GM23338 (cell line): ENCODE measurements at regions not wholly inside any gene's neighbourhood (a gene's known extent, or its start where the extent isn't known, plus 50 kb on each side); places are given as distances from the start of the nearest gene placed in this dataset.

ENCODE experiments used
- ATAC-seq: fragments of 200-7000 bp; cut with Tn5 transposase; 3 replicates; pipeline ENCODE4 v1.9.1; 2020
- DNase-seq: peaks from one replicate; pipeline ENCODE4 v3.0.0-alpha.2; 2015; ENCODE audit warnings: low spot score
- H2AFZ ChIP-seq: fragments of 200-600 bp; sonication (generic); 2 replicates; pipeline ENCODE4 v1.8.0; 2016; ENCODE audit warnings: antibody characterized with exemption, mild to moderate bottlenecking, moderate library complexity
- H3F3A ChIP-seq: fragments of 200-600 bp; sonication (generic); replicated peaks from 2 replicates; pipeline ENCODE4 v1.8.0; 2017; ENCODE audit warnings: antibody characterized with exemption, mixed run types, low read depth
- H3K27ac ChIP-seq: fragments of 200-600 bp; sonication (generic); 2 replicates; pipeline ENCODE4 v1.6.1; 2016; ENCODE audit warnings: low read depth
- H3K27me3 ChIP-seq: fragments of 200-600 bp; sonication (generic); 2 replicates; pipeline ENCODE4 v1.8.0; 2016; ENCODE audit warnings: mild to moderate bottlenecking, mixed run types, moderate library complexity; ENCODE audit not compliant: insufficient read depth
- H3K36me3 ChIP-seq: fragments of 200-600 bp; sonication (generic); 2 replicates; pipeline ENCODE4 v1.8.0; 2016; ENCODE audit warnings: mild to moderate bottlenecking; ENCODE audit not compliant: insufficient read depth
- H3K4me1 ChIP-seq: fragments of 200-600 bp; sonication (generic); 2 replicates; pipeline ENCODE4 v1.8.0; 2016; ENCODE audit warnings: mild to moderate bottlenecking, moderate library complexity; ENCODE audit not compliant: insufficient read depth
- H3K4me2 ChIP-seq: fragments of 200-600 bp; sonication (generic); 2 replicates; pipeline ENCODE4 v1.7.1; 2017; ENCODE audit warnings: mixed run types
- H3K4me3 ChIP-seq: fragments of 200-600 bp; sonication (generic); 2 replicates; pipeline ENCODE4 v1.6.1; 2016; ENCODE audit warnings: mixed run types
- H3K79me2 ChIP-seq: fragments of 200-600 bp; sonication (generic); replicated peaks from 2 replicates; pipeline ENCODE4 v1.8.0; 2017; ENCODE audit warnings: mild to moderate bottlenecking; ENCODE audit not compliant: insufficient read depth
- H3K9me2 ChIP-seq: fragments of 200-600 bp; sonication (generic); 2 replicates; pipeline ENCODE4 v1.8.0; 2017; ENCODE audit not compliant: insufficient read depth
- H4K20me1 ChIP-seq: fragments of 200-600 bp; sonication (generic); replicated peaks from 2 replicates; pipeline ENCODE4 v1.8.0; 2017; ENCODE audit warnings: mild to moderate bottlenecking; ENCODE audit not compliant: insufficient read depth
- H3K27ac Mint-ChIP-seq: 2 replicates; pipeline ENCODE4 v1.8.0; 2020; ENCODE audit warnings: inconsistent platforms, mild to moderate bottlenecking, moderate library complexity, mixed read lengths
- H3K27me3 Mint-ChIP-seq: 3 replicates; pipeline ENCODE4 v1.8.0; 2022; ENCODE audit warnings: low read depth, mild to moderate bottlenecking, moderate library complexity, mixed read lengths, inconsistent platforms; ENCODE audit not compliant: insufficient read depth, poor library complexity
- H3K36me3 Mint-ChIP-seq: 3 replicates; pipeline ENCODE4 v1.8.0; 2021; ENCODE audit warnings: low read depth, mild to moderate bottlenecking, inconsistent platforms, moderate library complexity, mixed read lengths
- H3K4me1 Mint-ChIP-seq: 3 replicates; pipeline ENCODE4 v1.8.0; 2020; ENCODE audit warnings: mild to moderate bottlenecking, inconsistent platforms, mixed read lengths
- H3K4me3 Mint-ChIP-seq: 3 replicates; pipeline ENCODE4 v1.8.0; 2021; ENCODE audit warnings: moderate library complexity, mild to moderate bottlenecking, inconsistent platforms, mixed read lengths
- H3K9me3 Mint-ChIP-seq: 3 replicates; pipeline ENCODE4 v1.8.0; 2020; ENCODE audit warnings: moderate library complexity, mild to moderate bottlenecking, inconsistent platforms, mixed read lengths
- CREB1 ChIP-seq: fragments of 250-450 bp; sonication (Bioruptor Pico); IDR thresholded peaks from 2 replicates; pipeline ENCODE4 v1.5.0; 2020; ENCODE audit warnings: low read depth, mild to moderate bottlenecking, moderate library complexity
- CTCF ChIP-seq, 2 experiments: fragments of 200-600 bp in 1 of 2; sonication (generic) in 1 of 2; conservative IDR thresholded peaks; 2 replicates each; pipeline versions ENCODE4 v1.5.1 to v1.6.1; 2016 to 2017; ENCODE audit warnings: antibody characterized with exemption in 2 of 2, low read depth in 2 of 2, mild to moderate bottlenecking in 2 of 2, moderate library complexity in 1 of 2
- ETS1 ChIP-seq: IDR thresholded peaks from 2 replicates; pipeline ENCODE4 v1.6.1; 2016; ENCODE audit warnings: antibody characterized with exemption
- EZH2 ChIP-seq: fragments of 200-600 bp; sonication (generic); IDR thresholded peaks from one replicate; pipeline ENCODE4 v1.8.0; 2017; ENCODE audit warnings: antibody characterized with exemption, mild to moderate bottlenecking, low read depth; ENCODE audit not compliant: unreplicated experiment
- EZH2phosphoT487 ChIP-seq: fragments of 200-600 bp; sonication (generic); IDR thresholded peaks from one replicate; pipeline ENCODE4 v1.8.1; 2018; ENCODE audit warnings: antibody characterized with exemption; ENCODE audit not compliant: unreplicated experiment
- JUNB ChIP-seq: IDR thresholded peaks from one replicate; pipeline ENCODE4 v1.6.1; 2016; ENCODE audit warnings: antibody characterized with exemption; ENCODE audit not compliant: unreplicated experiment
- NANOG ChIP-seq: IDR thresholded peaks from 2 replicates; pipeline ENCODE4 v1.6.1; 2016; ENCODE audit warnings: antibody characterized with exemption, borderline replicate concordance
- POLR2AphosphoS5 ChIP-seq: IDR thresholded peaks from 2 replicates; pipeline ENCODE4 v1.6.1; 2016; ENCODE audit warnings: antibody characterized with exemption, low read depth
- REST ChIP-seq: IDR thresholded peaks from one replicate; pipeline ENCODE4 v1.6.1; 2018; ENCODE audit warnings: antibody characterized with exemption; ENCODE audit not compliant: unreplicated experiment
- STAT1 ChIP-seq: IDR thresholded peaks from one replicate; pipeline ENCODE4 v1.6.1; 2016; ENCODE audit warnings: antibody characterized with exemption; ENCODE audit not compliant: unreplicated experiment
- ZNF114 ChIP-seq: fragments of 250-450 bp; sonication (Bioruptor Pico); IDR thresholded peaks from 2 replicates; pipeline ENCODE4 v1.5.0; 2020; ENCODE audit warnings: mild to moderate bottlenecking, moderate library complexity
- ZNF331 ChIP-seq: fragments of 250-450 bp; sonication (Bioruptor Pico); IDR thresholded peaks from 2 replicates; pipeline ENCODE4 v1.5.0; 2020; ENCODE audit warnings: low read depth, mild to moderate bottlenecking, moderate library complexity
- ZNF462 ChIP-seq: fragments of 250-450 bp; sonication (Bioruptor Pico); IDR thresholded peaks from 2 replicates; pipeline ENCODE4 v1.5.0; 2020; ENCODE audit warnings: mild to moderate bottlenecking, moderate library complexity

- Mint-ChIP-seq H3K27me3 (no peaks in the 10 kb centered on the region), H3K36me3 (no peaks in the 10 kb centered on the region), H3K4me3 (no peak overlapping the region), H3K9me3 (no peaks in the 10 kb centered on the region), H3K27ac (no peak overlapping the region), H3K4me1 (no peaks in the 10 kb centered on the region)
- Histone ChIP-seq H2AFZ (no peak overlapping the region), H3K27ac (no peak overlapping the region), H3K79me2 (no peaks in the 10 kb centered on the region), H3K4me1 (no peaks in the 10 kb centered on the region), H3K36me3 (no peaks in the 10 kb centered on the region; the same call in 1 of the 2 replicates), H3F3A (no peaks in the 10 kb centered on the region), H3K27me3 (no peaks in the 10 kb centered on the region), H3K9me2 (no peaks in the 10 kb centered on the region), H3K4me2 (no peak overlapping the region), H3K4me3 (no peak overlapping the region), H4K20me1 (no peaks in the 10 kb centered on the region)
- DNase-seq (no peak), ATAC-seq (no peak)
- TF ChIP-seq REST, result no peak
- no peak for TF ChIP-seq ZNF331 (CRISPR knock-in tag)
- no peak for TF ChIP-seq STAT1
- TF ChIP-seq JUNB, result no peak
- no peak for TF ChIP-seq EZH2
- TF ChIP-seq NANOG, result no peak
- no peak for TF ChIP-seq ZNF462
- no peak for TF ChIP-seq POLR2AphosphoS5
- no peak for TF ChIP-seq ETS1
- TF ChIP-seq CREB1 (CRISPR knock-in tag), result no peak
- TF ChIP-seq EZH2phosphoT487, result no peak
- TF ChIP-seq CTCF (conservative IDR thresholded peaks at IDR 0.05; ENCODE audit: low read depth in 2 of 2), result no peak
- no peak for TF ChIP-seq ZNF114 (CRISPR knock-in tag)
These were observed 791.4 kb downstream of the TDRD15 start for GRCh38 chr2:21915201-21915600.
